ENCODE measurements at regions not wholly inside any gene's neighbourhood (a gene's known extent, or its start where the extent isn't known, plus 50 kb on each side); places are given as distances from the start of the nearest gene placed in this dataset.
A peak's percentile ranks its signal among the peaks of the same experiment; 100 is the strongest.
"Not testable (repeated sequence)": the region's sequence is repeated elsewhere in the genome, so short reads cannot be mapped to it uniquely, and the experiment has no call there.

- DNase-seq (ENCODE audit: low read depth) = no peak
- H3K4me3 ChIP-seq (ENCODE audit: control insufficient read depth, low read depth, low read length) = no peak overlapping the region
- TF ChIP-seq CTCF (conservative IDR thresholded peaks at IDR 0.05; ENCODE audit: control insufficient read depth, insufficient read depth, low read depth, low read length) = no peak
These were observed 347.1 kb downstream of the GUCY2F start for GRCh38 chrX:109134777-109135176.

DNA sequence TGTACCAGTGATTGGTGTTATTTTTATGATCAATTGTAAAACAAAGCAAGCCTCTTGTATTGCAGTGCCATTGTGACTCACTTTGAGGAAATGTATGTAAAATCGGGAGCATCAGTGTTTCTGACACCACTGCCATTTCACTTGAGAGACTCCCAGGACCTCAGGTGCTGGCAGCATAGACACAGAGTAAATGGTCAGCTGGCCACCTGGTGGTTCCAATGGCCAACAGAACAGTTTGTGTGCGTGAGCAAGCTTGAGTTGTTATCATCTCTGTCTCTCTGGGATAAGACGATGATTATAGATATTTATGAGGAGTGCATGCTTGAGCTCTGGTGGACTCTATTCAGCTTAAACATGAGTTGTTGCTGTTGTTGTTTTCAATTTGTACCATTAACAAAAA lies 356.6 kb downstream of the GUCY2F start:
- no peak for DNase-seq (ENCODE audit: low read depth)
- H3K4me3 ChIP-seq (ENCODE audit: control insufficient read depth, low read depth, low read length) = no peak overlapping the region
- no peak for TF ChIP-seq CTCF (conservative IDR thresholded peaks at IDR 0.05; ENCODE audit: control insufficient read depth, insufficient read depth, low read depth, low read length)

DNA sequence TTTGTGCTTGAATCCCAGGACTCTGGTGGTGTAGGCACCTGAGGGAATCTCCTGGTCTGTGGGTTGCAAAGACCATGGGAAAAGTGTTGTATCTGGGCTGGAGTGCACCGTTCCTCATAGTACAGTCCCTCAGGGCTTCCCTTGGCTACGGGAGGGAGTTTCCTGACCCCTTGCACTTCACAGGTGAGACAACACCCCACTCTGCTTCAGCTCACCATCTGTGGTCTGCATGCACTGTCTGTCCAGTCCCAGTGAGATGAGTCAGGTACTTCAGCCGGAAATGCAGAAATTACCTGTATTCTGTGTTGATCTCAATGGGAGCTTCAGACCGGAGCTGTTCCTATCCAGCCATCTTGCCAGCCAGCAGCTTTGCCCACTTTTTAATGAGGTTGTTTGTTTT lies 353.0 kb upstream of the IRS4 start:
- no peak overlapping the region for H3K4me3 ChIP-seq (ENCODE audit: control insufficient read depth, low read depth, low read length)
- DNase-seq (ENCODE audit: low read depth) = no peak
- no peak for TF ChIP-seq CTCF (conservative IDR thresholded peaks at IDR 0.05; ENCODE audit: control insufficient read depth, insufficient read depth, low read depth, low read length)

- H3K4me3 ChIP-seq (ENCODE audit: control insufficient read depth, low read depth, low read length) = no peak overlapping the region
- TF ChIP-seq CTCF (conservative IDR thresholded peaks at IDR 0.05; ENCODE audit: control insufficient read depth, insufficient read depth, low read depth, low read length) = no peak
- no peak for DNase-seq (ENCODE audit: low read depth)
These were observed 341.4 kb upstream of the IRS4 start for GRCh38 chrX:109077788-109078187.

- H3K4me3 ChIP-seq (ENCODE audit: control insufficient read depth, low read depth, low read length) = not testable (repeated sequence)
- peak; percentile 23 for DNase-seq (ENCODE audit: low read depth)
These were observed 317.8 kb upstream of the IRS4 start for GRCh38 chrX:109054181-109054581.

- DNase-seq (ENCODE audit: low read depth) = no peak
These were observed 313.5 kb upstream of the IRS4 start for GRCh38 chrX:109049903-109050302.

DNA sequence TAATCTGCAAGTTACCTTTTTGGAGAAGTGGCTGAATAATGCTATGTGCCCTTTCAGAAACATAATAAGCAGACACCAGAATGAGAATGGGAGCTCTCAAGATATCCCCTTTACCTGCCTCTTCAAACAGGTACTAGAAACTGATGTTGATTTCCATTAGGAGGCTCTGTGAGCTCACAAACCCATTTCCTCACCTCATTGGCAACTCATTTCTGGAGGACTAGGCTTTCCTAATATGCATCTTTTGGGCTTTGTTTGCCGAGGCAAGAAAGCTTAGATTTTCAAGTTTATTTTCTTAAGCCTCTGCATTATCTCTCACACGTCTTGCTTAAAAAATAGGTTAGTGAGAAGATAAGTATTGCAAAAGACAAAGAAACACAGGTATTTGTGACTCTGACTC lies 313.1 kb upstream of the IRS4 start:
- DNase-seq (ENCODE audit: low read depth) = no peak
- no peak for TF ChIP-seq CTCF (conservative IDR thresholded peaks at IDR 0.05; ENCODE audit: control insufficient read depth, insufficient read depth, low read depth, low read length)
- H3K4me3 ChIP-seq (ENCODE audit: control insufficient read depth, low read depth, low read length) = no peak overlapping the region

More at GRCh38 chrX:109049903-109050302, 313.5 kb upstream of the IRS4 start:
- H3K4me3 ChIP-seq (ENCODE audit: control insufficient read depth, low read depth, low read length) = no peak overlapping the region
- TF ChIP-seq CTCF (conservative IDR thresholded peaks at IDR 0.05; ENCODE audit: control insufficient read depth, insufficient read depth, low read depth, low read length) = no peak

Measured in fibroblast of mammary gland (primary cell).